GM18508 (cell line): ENCODE measurements at regions not wholly inside any gene's neighbourhood (a gene's known extent, or its start where the extent isn't known, plus 50 kb on each side); places are given as distances from the start of the nearest gene placed in this dataset.
A peak's percentile ranks its signal among the peaks of the same experiment; 100 is the strongest.
"Not testable (repeated sequence)": the region's sequence is repeated elsewhere in the genome, so short reads cannot be mapped to it uniquely, and the experiment has no call there.

Experiments used
- ATAC-seq: cut with Tn5 transposase; IDR thresholded peaks from one replicate; pipeline ENCODE4 v1.9.1; 2021; ENCODE audit warnings: moderate number of reproducible peaks; ENCODE audit not compliant: insufficient read depth, unreplicated experiment

- no peak for ATAC-seq
These were observed 153.7 kb upstream of the SLC38A2 start for GRCh38 chr12:46526233-46526632.

- ATAC-seq: no peak
These were observed 152.2 kb upstream of the SLC38A2 start for GRCh38 chr12:46524778-46525177.

GRCh38 chr12:46523863-46524770, 151.5 kb upstream of the SLC38A2 start:
- ATAC-seq: no peak

- ATAC-seq: no peak
These were observed 150.9 kb upstream of the SLC38A2 start for GRCh38 chr12:46523446-46523845.

- ATAC-seq: no peak
These were observed 149.5 kb upstream of the SLC38A2 start for GRCh38 chr12:46522071-46522470.

GRCh38 chr12:46521145-46521544, 148.6 kb upstream of the SLC38A2 start:
- no peak for ATAC-seq

GRCh38 chr12:46519407-46519806, 146.8 kb upstream of the SLC38A2 start:
- ATAC-seq: no peak

GRCh38 chr12:46518729-46519128, 146.2 kb upstream of the SLC38A2 start:
- ATAC-seq: no peak

- ATAC-seq: no peak
These were observed 145.6 kb upstream of the SLC38A2 start for GRCh38 chr12:46518169-46518568.

GRCh38 chr12:46517579-46517962, 145.0 kb upstream of the SLC38A2 start:
- peak; percentile 21 for ATAC-seq

- ATAC-seq: peak; percentile 95
These were observed 144.5 kb upstream of the SLC38A2 start for GRCh38 chr12:46516933-46517578.

- no peak for ATAC-seq
These were observed 143.8 kb upstream of the SLC38A2 start for GRCh38 chr12:46516238-46516932.

- no peak for ATAC-seq
These were observed 143.3 kb upstream of the SLC38A2 start for GRCh38 chr12:46515829-46516228.

- ATAC-seq: no peak
These were observed 142.3 kb upstream of the SLC38A2 start for GRCh38 chr12:46514886-46515285.

GRCh38 chr12:46510257-46510656, 137.7 kb upstream of the SLC38A2 start:
- ATAC-seq: not testable (repeated sequence)

GRCh38 chr12:46509135-46509534, 136.6 kb upstream of the SLC38A2 start:
- no peak for ATAC-seq

- ATAC-seq: no peak
These were observed 136.1 kb upstream of the SLC38A2 start for GRCh38 chr12:46508651-46509050.

- ATAC-seq: no peak
These were observed 135.2 kb upstream of the SLC38A2 start for GRCh38 chr12:46507766-46508165.

- no peak for ATAC-seq
These were observed 134.4 kb upstream of the SLC38A2 start for GRCh38 chr12:46506961-46507360.

GRCh38 chr12:46506198-46506597, 133.6 kb upstream of the SLC38A2 start:
- no peak for ATAC-seq

- ATAC-seq: no peak
These were observed 131.9 kb upstream of the SLC38A2 start for GRCh38 chr12:46504494-46504893.
